Vagina (tissue), 2 donors: ENCODE measurements at regions not wholly inside any gene's neighbourhood (a gene's known extent, or its start where the extent isn't known, plus 50 kb on each side); places are given as distances from the start of the nearest gene placed in this dataset.

Experiments
- DNase-seq, 2 donors: peaks; one replicate each; pipeline ENCODE4 v3.0.0-alpha.2; 2017; ENCODE audit errors: extremely low spot score in 2 of 2
- H3K27ac ChIP-seq: fragments of 200-600 bp; sonication (generic); one replicate; pipeline ENCODE4 v1.5.1; 2019
- H3K27me3 ChIP-seq: fragments of 200-600 bp; sonication (generic); one replicate; pipeline ENCODE4 v1.5.1; 2019
- H3K36me3 ChIP-seq, 2 donors: fragments of 200-600 bp; sonication (generic); one replicate each; pipeline ENCODE4 v1.5.1; 2017 to 2019
- H3K4me1 ChIP-seq: fragments of 200-600 bp; sonication (generic); one replicate; pipeline ENCODE4 v1.5.1; 2019
- H3K4me3 ChIP-seq, 2 donors: fragments of 200-600 bp; sonication (generic); 1 replicate in 1 of 2; 2 replicates in 1 of 2; pipeline ENCODE4 v1.5.1; 2016 to 2019
- H3K9me3 ChIP-seq: fragments of 200-600 bp; sonication (generic); one replicate; pipeline ENCODE4 v1.5.1; 2019
- CTCF ChIP-seq, 3 experiments: fragments of 450-650 bp in 2 of 3; fragments of 200-600 bp in 1 of 3; sonication (generic) in 1 of 3; IDR thresholded peaks; one replicate each; pipeline ENCODE4 v1.5.1; 2017 to 2019; ENCODE audit warnings: antibody characterized with exemption in 3 of 3, mild to moderate bottlenecking in 2 of 3, moderate library complexity in 2 of 3
- POLR2A ChIP-seq, 2 donors: fragments of 450-650 bp; IDR thresholded peaks; one replicate each; pipeline ENCODE4 v1.6.1; 2017; ENCODE audit warnings: antibody characterized with exemption in 2 of 2, mild to moderate bottlenecking in 2 of 2, moderate library complexity in 2 of 2
- POLR2AphosphoS5 ChIP-seq, 2 donors: sonication (generic); formaldehyde crosslinking; IDR thresholded peaks; one replicate each; pipeline ENCODE4 v1.9.0; 2017; ENCODE audit warnings: antibody characterized with exemption in 2 of 2, mild to moderate bottlenecking in 2 of 2, low read depth in 1 of 2; ENCODE audit not compliant: insufficient read depth in 1 of 2
- intact Hi-C: fragments of 100-400 bp; cut with DNase I; formaldehyde crosslinking; loops from one replicate; pipeline ENCODE4 v1.15.1; 2023

GRCh38 chr3:124360155-124360554 lies 368.2 kb upstream of the ROPN1 start:
- DNase-seq, result no peak
- no peaks in the 10 kb centered on the region for H3K4me1 ChIP-seq
- H3K27me3 ChIP-seq, result no peaks in the 10 kb centered on the region
- no peaks in the 10 kb centered on the region for H3K9me3 ChIP-seq
- no peak for TF ChIP-seq CTCF (IDR thresholded peaks at IDR 0.05)
- no peak for TF ChIP-seq POLR2A (IDR thresholded peaks at IDR 0.05)
- TF ChIP-seq POLR2AphosphoS5 (IDR thresholded peaks at IDR 0.05; ENCODE audit: insufficient read depth in 1 of 2, low read depth in 1 of 2), result no peak
- H3K36me3 ChIP-seq, result no peaks in the 10 kb centered on the region
- H3K4me3 ChIP-seq, result no peak overlapping the region
- intact Hi-C loops, result no loop called here
- no peak overlapping the region for H3K27ac ChIP-seq

DNA sequence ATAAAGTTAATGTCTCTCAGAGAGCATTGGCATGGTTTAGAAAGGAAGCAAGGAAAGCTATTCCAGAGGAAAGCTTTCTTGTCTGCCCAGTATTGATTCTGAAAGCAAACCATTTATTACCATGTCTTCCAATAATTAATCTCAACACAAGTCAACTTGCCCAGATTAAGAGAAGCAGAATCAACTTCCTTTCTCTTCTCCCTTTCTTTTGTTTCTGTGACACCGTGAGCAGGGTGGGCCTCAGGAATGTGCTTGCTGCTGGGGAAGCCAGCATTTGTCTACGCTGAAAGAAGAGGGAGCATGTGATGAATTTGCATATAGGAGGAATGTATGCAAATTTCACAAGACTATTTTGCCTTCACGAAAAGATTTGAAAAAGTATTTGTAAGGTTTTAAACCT lies 368.6 kb upstream of the ROPN1 start:
- Histone ChIP-seq H3K27ac (no peak overlapping the region), H3K4me1 (no peaks in the 10 kb centered on the region), H3K36me3 (no peaks in the 10 kb centered on the region), H3K27me3 (no peaks in the 10 kb centered on the region), H3K4me3 (no peak overlapping the region), H3K9me3 (no peaks in the 10 kb centered on the region)
- DNase-seq, result no peak
- TF ChIP-seq CTCF (IDR thresholded peaks at IDR 0.05) (no peak), POLR2A (IDR thresholded peaks at IDR 0.05) (no peak), POLR2AphosphoS5 (IDR thresholded peaks at IDR 0.05; ENCODE audit: insufficient read depth in 1 of 2, low read depth in 1 of 2) (no peak)
- intact Hi-C loops, result no loop called here

DNA sequence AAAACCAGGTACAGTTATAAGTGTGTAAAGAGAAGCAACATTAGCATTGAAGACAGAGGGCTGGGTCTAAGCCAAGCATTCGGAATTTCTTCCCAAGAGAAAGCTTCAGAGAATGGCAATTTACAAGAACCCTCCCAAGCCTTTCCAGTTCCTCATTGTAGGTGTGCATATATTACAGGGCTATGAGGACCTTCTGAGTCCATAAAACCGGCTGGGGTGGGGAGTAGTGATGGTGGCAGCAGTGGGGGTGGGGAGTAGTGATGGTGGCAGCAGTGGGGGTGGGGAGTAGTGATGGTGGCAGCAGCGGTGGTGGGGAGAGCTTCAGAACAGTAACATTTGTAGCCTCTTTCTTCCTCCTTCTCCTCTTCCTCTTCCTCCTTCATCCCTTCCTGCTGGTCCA lies 368.7 kb upstream of the UMPS start:
- TF ChIP-seq POLR2A (IDR thresholded peaks at IDR 0.05), result no peak
- Histone ChIP-seq H3K9me3 (no peaks in the 10 kb centered on the region), H3K4me1 (no peaks in the 10 kb centered on the region), H3K4me3 (no peak overlapping the region), H3K36me3 (no peaks in the 10 kb centered on the region), H3K27ac (no peak overlapping the region), H3K27me3 (no peaks in the 10 kb centered on the region)
- intact Hi-C loops, result no loop called here
- no peak for DNase-seq

GRCh38 chr3:124362455-124362854 lies 367.8 kb upstream of the UMPS start:
- Histone ChIP-seq H3K27ac (no peak overlapping the region), H3K9me3 (no peaks in the 10 kb centered on the region), H3K27me3 (no peaks in the 10 kb centered on the region), H3K36me3 (no peaks in the 10 kb centered on the region), H3K4me3 (no peak overlapping the region), H3K4me1 (no peaks in the 10 kb centered on the region)
- TF ChIP-seq POLR2A (IDR thresholded peaks at IDR 0.05) (no peak), POLR2AphosphoS5 (IDR thresholded peaks at IDR 0.05; ENCODE audit: insufficient read depth in 1 of 2, low read depth in 1 of 2) (no peak), CTCF (IDR thresholded peaks at IDR 0.05) (no peak)
- DNase-seq, result no peak
- intact Hi-C loops, result no loop called here

DNA sequence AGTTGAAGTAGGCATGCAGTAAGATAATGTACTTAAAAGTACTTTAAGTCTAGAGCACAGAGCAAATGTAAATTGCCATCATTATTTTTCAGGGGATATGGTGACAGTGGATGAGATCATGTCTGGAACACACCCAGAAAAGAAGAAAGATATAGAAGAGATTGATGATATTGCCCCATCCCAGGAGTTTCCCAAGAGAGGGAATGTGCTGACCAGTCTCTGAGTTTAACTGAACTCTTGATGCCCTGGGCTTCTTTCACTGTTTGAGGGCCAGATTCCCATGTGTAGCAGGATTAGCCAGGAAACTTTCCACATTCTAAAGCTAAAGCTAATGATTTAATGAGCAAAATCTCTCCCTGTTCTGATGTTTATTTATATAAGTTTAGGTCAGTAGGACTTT lies 366.8 kb upstream of the UMPS start:
- no peak overlapping the region for H3K4me3 ChIP-seq
- no peaks in the 10 kb centered on the region for H3K27me3 ChIP-seq
- H3K27ac ChIP-seq, result no peak overlapping the region
- no peaks in the 10 kb centered on the region for H3K36me3 ChIP-seq
- intact Hi-C loops, result no loop called here
- no peaks in the 10 kb centered on the region for H3K9me3 ChIP-seq
- no peaks in the 10 kb centered on the region for H3K4me1 ChIP-seq
- no peak for DNase-seq
- TF ChIP-seq POLR2AphosphoS5 (IDR thresholded peaks at IDR 0.05; ENCODE audit: insufficient read depth in 1 of 2, low read depth in 1 of 2) (no peak), CTCF (IDR thresholded peaks at IDR 0.05) (no peak), POLR2A (IDR thresholded peaks at IDR 0.05) (no peak)
